ENCODE measurements at regions not wholly inside any gene's neighbourhood (a gene's known extent, or its start where the extent isn't known, plus 50 kb on each side); places are given as distances from the start of the nearest gene placed in this dataset.

GRCh38 chr9:80509358-80509757 is 937.6 kb downstream of the TLE4 start:
- no peak for TF ChIP-seq CTCF (IDR thresholded peaks at IDR 0.05; ENCODE audit: low read depth, low read length)
- no peak for TF ChIP-seq POLR2A (IDR thresholded peaks at IDR 0.05; ENCODE audit: extremely low read depth, insufficient read length)
- no peak for TF ChIP-seq MAX (IDR thresholded peaks at IDR 0.05; ENCODE audit: low read depth, low read length)
- TF ChIP-seq MYC (IDR thresholded peaks at IDR 0.05; ENCODE audit: low read depth, low read length) = no peak
